SK-N-MC (cell line): ENCODE measurements at regions not wholly inside any gene's neighbourhood (a gene's known extent, or its start where the extent isn't known, plus 50 kb on each side); places are given as distances from the start of the nearest gene placed in this dataset.

Source experiments
- EZH2 ChIP-seq: fragments of 200-600 bp; sonication (generic); IDR thresholded peaks from one replicate; pipeline ENCODE4 v1.6.1; 2017; ENCODE audit warnings: antibody characterized with exemption
- POLR2AphosphoS5 ChIP-seq: IDR thresholded peaks from 2 replicates; pipeline ENCODE4 v1.6.1; 2012; ENCODE audit warnings: mild to moderate bottlenecking, low read depth, low read length, borderline replicate concordance

GRCh38 chr1:87188640-87189039 lies 140.0 kb upstream of the LMO4 start:
- TF ChIP-seq EZH2 (no peak), POLR2AphosphoS5 (no peak)
